Renal cortex interstitium (tissue), 11 donors: ENCODE measurements at regions not wholly inside any gene's neighbourhood (a gene's known extent, or its start where the extent isn't known, plus 50 kb on each side); places are given as distances from the start of the nearest gene placed in this dataset.

Experiments used
- DNase-seq, 11 donors: peaks; one replicate each; pipeline ENCODE4 v3.0.0-alpha.2; 2013; ENCODE audit warnings: low read depth in 9 of 11, low spot score in 4 of 11; ENCODE audit errors: extremely low read depth in 1 of 11

GRCh38 chr7:34260279-34260678, 354.9 kb downstream of the BMPER start:
- DNase-seq = no peak

DNA sequence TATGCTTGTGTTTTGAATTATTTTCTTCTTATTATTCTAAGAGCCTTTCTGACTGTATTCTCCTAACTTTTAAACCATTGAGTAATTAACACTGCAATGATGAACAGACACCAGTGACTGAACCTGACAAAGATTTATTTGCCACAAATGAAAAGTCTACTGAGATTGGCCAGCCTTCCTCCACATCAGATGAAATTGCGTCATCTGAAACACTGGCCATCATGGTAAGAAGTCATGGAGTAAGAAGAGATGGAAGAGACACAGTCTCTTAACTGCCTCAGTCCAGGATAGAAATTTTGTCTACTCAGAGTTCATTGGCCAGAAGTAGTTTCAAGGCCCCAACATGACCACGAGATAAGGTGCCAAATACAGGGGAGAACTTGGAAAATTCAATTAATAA, 357.8 kb downstream of the BMPER start:
- DNase-seq = no peak

DNA sequence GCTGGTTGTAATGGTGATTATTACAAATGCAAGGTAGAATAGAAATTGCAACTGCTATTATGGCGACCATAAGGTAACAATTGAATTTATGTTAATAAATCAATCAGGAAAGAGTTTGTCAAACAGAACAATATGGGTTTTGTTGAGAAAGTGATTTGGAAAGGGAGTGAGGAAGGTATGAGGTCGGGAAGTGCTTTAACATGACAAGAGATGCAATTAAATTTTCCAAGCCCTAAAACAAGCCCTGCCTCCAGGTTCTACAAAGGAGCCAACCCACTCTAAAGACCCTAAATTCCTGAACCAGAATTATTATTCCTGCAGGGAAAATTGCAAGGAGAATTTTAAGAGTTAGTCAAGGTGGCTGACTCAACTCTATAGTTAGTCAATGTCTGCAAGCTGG, 363.7 kb downstream of the BMPER start:
- DNase-seq = no peak

GRCh38 chr7:34275624-34276023, 370.3 kb downstream of the BMPER start:
- DNase-seq = no peak

DNA sequence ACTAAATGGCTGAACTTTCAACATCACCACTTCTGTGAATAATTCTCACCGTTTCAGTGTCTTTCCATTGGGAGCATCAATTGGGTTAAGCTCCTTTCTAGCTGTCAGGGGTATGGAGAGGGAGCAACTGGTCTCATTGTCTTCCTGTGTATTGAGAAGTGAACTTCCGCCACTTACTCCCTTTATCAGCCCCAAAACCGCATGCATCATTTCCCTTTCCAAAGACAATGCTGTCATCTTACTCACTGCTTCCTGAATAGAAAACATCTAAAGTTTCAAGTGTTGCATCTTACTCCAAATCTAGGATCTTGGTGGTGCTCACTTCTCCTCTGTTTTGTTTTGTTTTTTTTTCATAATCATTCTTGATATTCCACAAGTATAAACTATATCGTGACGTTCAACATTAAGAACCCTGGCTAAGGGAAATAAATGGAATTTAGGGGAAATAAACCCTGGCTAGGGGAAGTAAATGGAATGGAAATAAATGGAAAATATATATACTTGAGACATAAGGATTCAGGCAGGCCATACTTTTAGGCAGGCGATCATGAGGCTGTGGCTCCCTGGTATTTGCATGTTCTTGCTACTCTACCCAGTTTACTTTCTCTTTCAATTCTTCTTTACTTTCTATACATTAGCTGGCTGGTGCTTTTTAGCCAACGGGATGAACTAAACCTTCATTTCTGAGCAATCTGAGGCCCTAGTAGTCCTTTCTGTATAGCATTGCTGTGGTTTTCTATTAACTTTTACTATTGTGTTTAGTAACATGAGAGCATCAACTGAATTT, 371.9 kb downstream of the BMPER start:
- no peak for DNase-seq

DNA sequence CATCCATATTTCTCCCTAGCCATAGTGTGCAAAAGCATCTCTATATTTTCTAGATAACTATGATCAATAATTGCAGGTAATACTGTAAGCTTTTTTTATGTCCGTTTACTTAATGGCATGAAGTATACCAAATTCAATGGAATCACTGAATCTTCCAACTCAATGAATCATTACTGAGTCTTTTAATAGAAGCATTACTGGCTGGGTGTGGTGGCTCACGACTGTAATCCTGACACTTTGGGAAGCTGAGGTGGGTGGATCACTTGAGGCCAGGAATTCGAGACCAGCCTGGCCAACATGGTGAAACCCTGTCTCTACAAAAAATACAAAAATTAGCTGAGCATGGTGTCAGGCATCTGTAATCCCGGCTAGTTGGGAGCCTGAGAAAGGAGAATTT, 372.5 kb downstream of the BMPER start:
- DNase-seq = no peak

DNA sequence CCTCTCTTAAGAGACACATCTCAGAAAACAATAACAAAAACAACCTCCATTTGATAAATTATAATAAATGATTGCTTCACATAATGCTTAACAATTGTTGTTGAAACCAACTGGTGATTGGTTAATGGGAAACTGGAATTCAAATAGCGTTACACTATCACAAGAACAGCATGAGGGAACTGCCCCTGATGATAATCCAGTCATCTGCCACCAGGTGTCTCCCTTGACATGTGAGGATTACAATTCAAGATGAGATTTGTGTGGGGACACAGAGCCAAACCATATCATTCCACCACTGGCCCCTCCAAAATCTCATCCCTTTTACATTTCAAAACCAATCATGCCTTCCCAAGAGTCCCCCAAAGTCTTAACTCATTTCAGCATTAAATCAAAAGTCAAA, 375.9 kb downstream of the BMPER start:
- no peak for DNase-seq

GRCh38 chr7:34282271-34282670, 375.7 kb upstream of the NPSR1 start:
- DNase-seq = no peak

- DNase-seq = no peak
Observed at GRCh38 chr7:34296663-34297062, 361.4 kb upstream of the NPSR1 start.

DNA sequence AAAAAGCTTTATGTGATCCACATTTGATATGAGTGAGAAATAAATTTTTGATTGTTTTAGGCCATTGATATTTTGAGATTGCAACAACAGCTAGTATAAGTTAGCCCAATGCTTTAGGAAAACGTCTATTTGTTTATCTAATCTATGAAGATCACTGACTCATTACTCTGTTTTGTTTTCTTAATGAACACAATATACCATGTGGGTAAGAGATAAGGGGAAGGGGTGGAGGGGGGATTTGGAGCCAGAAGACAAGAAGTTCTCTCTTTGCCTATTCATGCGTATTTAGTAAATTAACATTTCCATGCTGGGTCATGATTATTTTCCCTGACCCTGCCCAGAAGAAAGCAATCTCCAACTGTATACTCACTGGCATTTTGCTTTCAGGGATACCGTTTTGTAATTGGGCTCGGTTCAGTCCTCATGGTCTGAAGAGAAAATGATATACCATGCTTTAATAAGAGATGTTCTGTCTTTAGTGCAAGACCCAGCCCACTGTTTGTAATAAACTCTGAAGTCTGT, 359.5 kb upstream of the NPSR1 start:
- no peak for DNase-seq

GRCh38 chr7:34299066-34299465, 359.0 kb upstream of the NPSR1 start:
- no peak for DNase-seq

DNA sequence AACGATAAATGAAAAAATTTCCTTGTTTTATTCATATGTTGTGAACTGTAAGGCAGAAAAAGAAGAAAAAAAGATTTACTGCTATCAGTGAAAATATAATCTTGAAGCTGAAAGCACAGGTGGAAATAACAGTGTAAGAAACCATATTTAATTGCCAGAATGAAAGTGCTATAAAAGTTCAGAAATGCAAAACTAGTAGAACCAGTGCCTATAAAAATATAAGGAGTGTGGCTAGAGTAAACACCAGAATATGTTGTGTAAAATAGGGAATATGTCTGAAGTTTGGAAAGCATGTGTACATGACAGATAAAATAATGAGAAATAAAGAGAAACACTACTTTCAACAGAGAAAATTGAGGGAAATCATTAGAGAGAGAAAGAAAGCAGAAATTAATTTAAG, 350.5 kb upstream of the NPSR1 start:
- no peak for DNase-seq

DNA sequence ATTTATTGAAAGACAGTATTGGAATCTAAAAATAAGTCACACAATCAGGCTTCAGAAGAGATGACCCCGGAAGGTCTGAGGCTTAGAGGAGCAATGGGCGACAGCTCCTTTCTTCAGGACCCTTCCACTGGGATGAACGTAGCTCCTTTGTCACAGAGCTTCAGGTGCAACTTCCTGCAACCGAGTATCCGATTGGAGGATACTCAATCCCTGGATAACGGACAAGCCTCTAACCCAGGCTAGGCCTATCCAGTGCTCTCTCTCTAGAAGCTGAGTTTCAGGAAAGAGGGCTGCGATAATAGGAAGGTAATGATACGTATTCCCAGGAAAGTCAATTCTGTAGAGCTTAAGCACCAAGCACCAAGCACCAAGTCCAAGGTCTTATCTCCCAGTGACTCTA, 349.4 kb upstream of the NPSR1 start:
- DNase-seq = no peak

GRCh38 chr7:34309116-34309515, 348.9 kb upstream of the NPSR1 start:
- no peak for DNase-seq

- DNase-seq = no peak
Observed at GRCh38 chr7:34309584-34309983, 348.4 kb upstream of the NPSR1 start.

GRCh38 chr7:34311591-34311990, 346.4 kb upstream of the NPSR1 start:
- DNase-seq = no peak

DNA sequence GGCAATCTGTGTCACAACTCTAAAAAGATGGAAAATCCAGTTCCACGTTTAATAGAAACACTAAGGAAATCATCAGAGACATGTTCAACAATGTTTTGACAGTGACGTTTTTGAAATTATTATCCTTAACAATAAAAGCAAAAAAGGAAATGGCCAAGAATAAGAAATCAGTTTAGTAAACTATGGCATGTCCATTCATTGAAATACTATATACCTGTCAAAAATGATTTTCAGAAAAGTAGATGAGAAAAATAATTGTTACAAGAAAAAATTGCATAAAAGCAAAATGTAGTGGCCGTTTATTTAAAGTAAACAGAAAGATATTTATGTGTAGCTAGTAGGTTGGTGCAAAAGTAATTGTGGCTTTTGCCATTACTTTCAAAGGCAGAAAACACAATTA, 345.4 kb upstream of the NPSR1 start:
- DNase-seq = no peak

GRCh38 chr7:34313289-34313688, 344.7 kb upstream of the NPSR1 start:
- no peak for DNase-seq

DNA sequence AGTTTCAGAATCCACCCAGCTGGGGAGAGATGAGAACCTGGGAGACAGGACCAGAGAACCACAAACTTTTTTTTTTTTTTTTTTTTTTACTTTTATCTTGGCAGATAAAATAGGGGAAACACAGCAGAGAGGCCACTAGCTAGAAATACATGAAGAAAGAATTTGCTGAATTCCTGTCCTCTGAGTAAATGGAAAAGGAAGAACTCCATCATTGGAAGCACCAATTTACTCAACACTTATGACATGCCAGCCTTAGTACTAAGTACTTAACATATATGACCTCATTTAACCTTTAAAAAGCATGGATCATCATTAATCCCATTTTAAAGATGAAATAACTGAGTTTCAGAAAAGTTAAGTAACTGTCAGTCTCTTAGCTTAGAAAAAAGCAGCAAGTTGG, 343.0 kb upstream of the NPSR1 start:
- no peak for DNase-seq

GRCh38 chr7:34317039-34317438, 341.0 kb upstream of the NPSR1 start:
- DNase-seq = no peak

DNA sequence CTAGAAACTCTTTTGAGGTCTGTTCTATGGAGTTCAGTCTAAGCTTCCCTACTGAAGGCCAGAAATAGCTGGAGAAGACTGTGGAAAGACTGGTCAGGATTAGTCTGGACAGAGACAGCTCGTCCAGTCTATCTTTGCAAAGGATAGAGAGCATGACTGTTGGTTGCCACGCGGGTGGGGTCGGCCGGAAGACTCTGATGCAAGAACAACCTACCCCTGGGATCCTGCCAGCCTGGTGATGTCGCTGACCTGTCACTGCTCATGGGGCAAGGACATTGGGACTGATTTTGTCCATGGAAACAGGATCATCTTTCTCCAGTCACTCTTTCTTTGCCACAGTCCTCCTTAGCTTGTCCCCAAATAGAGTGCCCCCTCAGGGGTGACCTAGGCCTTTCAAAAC, 337.6 kb upstream of the NPSR1 start:
- no peak for DNase-seq
